ENCODE measurements at regions not wholly inside any gene's neighbourhood (a gene's known extent, or its start where the extent isn't known, plus 50 kb on each side); places are given as distances from the start of the nearest gene placed in this dataset.
"Not testable (repeated sequence)": the region's sequence is repeated elsewhere in the genome, so short reads cannot be mapped to it uniquely, and the experiment has no call there.

DNA sequence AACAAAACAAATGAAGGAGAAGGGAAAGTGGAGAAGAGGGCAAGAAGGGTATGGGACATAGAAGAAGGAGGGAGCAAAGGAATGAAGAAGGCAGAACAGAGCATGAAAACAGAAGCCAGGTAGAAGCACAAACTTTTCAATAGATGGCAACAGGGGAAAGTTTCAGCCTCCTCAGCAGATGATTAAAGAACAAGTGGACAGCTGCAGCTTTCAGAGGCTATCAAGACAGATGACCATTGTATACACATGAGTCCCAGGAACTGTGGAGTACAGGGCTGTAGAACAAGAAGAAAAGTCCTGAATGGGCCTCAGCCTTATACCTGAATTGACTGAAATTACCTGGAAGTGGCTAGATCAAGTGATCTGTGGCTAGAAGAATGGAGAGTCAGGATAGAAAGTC, 62.0 kb upstream of the FIBIN start:
- H3F3A ChIP-seq (ENCODE audit: insufficient read depth, low read length), result no peaks in the 10 kb centered on the region
- H3K4me3 ChIP-seq (ENCODE audit: low read depth, low read length, poor library complexity, severe bottlenecking), result no peak overlapping the region
- peaks cover 12% of the 10 kb centered on the region; the same call in 1 of the 2 replicates for H3K9me3 ChIP-seq (ENCODE audit: low read length)
- H3K4me2 ChIP-seq (ENCODE audit: low read length), result peak overlapping the region; percentile 3; the same call in 1 of the 2 replicates
- H2AFZ ChIP-seq (ENCODE audit: low read length), result no peak overlapping the region
- H3K9me2 ChIP-seq (ENCODE audit: low read depth, low read length), result no peaks in the 10 kb centered on the region
- H3K4me1 ChIP-seq (ENCODE audit: insufficient read depth, low read length, severe bottlenecking), result peaks cover 53% of the 10 kb centered on the region
- peak overlapping the region; percentile 76 for H3K9ac ChIP-seq (ENCODE audit: low read length)
- no peaks in the 10 kb centered on the region for H3K27me3 ChIP-seq (ENCODE audit: insufficient read depth, low read length)
- peak overlapping the region; percentile 94 for H3K27ac ChIP-seq (ENCODE audit: low read depth, low read length, poor library complexity, severe bottlenecking)
- TF ChIP-seq, protein P1, sequence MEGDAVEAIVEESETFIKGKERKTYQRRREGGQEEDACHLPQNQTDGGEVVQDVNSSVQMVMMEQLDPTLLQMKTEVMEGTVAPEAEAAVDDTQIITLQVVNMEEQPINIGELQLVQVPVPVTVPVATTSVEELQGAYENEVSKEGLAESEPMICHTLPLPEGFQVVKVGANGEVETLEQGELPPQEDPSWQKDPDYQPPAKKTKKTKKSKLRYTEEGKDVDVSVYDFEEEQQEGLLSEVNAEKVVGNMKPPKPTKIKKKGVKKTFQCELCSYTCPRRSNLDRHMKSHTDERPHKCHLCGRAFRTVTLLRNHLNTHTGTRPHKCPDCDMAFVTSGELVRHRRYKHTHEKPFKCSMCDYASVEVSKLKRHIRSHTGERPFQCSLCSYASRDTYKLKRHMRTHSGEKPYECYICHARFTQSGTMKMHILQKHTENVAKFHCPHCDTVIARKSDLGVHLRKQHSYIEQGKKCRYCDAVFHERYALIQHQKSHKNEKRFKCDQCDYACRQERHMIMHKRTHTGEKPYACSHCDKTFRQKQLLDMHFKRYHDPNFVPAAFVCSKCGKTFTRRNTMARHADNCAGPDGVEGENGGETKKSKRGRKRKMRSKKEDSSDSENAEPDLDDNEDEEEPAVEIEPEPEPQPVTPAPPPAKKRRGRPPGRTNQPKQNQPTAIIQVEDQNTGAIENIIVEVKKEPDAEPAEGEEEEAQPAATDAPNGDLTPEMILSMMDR (IDR thresholded peaks at IDR 0.05; ENCODE audit: low read length), result no peak
- no peak for TF ChIP-seq EZH2 (IDR thresholded peaks at IDR 0.05; ENCODE audit: borderline replicate concordance, low read length)
- H3K36me3 ChIP-seq (ENCODE audit: insufficient read depth, low read length), result no peaks in the 10 kb centered on the region; the same call in 1 of the 2 replicates
- H3K79me2 ChIP-seq (ENCODE audit: insufficient read depth, low read length), result no peaks in the 10 kb centered on the region
- H4K20me1 ChIP-seq (ENCODE audit: insufficient read depth, low read length), result no peaks in the 10 kb centered on the region

DNA sequence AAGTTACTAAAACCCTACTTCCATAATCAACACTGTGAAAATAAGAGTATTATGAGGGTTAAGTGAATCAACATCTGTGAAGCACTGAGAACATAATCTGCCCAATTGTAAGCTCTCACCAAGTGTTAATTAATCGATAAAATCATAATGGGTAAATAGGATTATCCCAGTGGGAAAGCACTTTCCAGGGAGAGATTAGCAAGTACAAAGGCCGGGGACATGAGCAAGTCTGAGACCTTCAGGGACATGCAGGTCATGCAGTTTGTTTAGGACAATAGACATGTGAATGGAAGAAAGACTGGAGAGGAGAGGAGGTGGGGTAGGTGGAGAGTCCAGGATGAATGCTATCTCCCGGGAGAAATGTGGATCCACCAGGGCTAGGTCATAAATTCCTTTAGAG, 57.8 kb upstream of the FIBIN start:
- Histone ChIP-seq H3K4me2 (ENCODE audit: low read length) (no peak overlapping the region), H2AFZ (ENCODE audit: low read length) (no peak overlapping the region), H3K9me2 (ENCODE audit: low read depth, low read length) (no peaks in the 10 kb centered on the region), H3K4me3 (ENCODE audit: low read depth, low read length, poor library complexity, severe bottlenecking) (no peak overlapping the region), H3K9ac (ENCODE audit: low read length) (no peak overlapping the region), H3K4me1 (ENCODE audit: insufficient read depth, low read length, severe bottlenecking) (peaks cover 20% of the 10 kb centered on the region), H3K36me3 (ENCODE audit: insufficient read depth, low read length) (no peaks in the 10 kb centered on the region), H4K20me1 (ENCODE audit: insufficient read depth, low read length) (no peaks in the 10 kb centered on the region), H3K79me2 (ENCODE audit: insufficient read depth, low read length) (no peaks in the 10 kb centered on the region), H3F3A (ENCODE audit: insufficient read depth, low read length) (no peaks in the 10 kb centered on the region), H3K27ac (ENCODE audit: low read depth, low read length, poor library complexity, severe bottlenecking) (no peak overlapping the region), H3K27me3 (ENCODE audit: insufficient read depth, low read length) (no peaks in the 10 kb centered on the region), H3K9me3 (ENCODE audit: low read length) (peaks cover 11% of the 10 kb centered on the region; the same call in 1 of the 2 replicates)
- TF ChIP-seq, protein P1 (IDR thresholded peaks at IDR 0.05; ENCODE audit: low read length), result no peak
- TF ChIP-seq EZH2 (IDR thresholded peaks at IDR 0.05; ENCODE audit: borderline replicate concordance, low read length), result no peak

DNA sequence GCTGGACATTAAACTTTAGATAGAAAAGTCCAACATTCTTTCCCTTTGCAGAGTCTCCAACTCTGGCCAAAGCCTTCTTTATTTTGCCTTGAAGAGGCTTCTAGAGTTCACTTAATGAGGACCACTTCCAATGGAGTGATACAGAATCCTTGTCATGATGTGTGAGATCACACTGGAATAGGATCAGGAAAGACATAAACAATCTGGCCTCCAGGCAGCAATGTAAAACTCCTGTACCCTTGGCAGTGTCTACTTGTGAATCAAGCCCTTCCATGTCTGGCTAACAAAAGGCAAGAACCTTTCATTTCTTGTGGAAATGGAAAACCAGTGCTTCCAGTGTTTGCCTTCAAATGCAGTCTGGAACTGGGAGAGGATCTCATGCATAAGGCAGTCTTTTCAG, 56.5 kb upstream of the FIBIN start:
- H3K79me2 ChIP-seq (ENCODE audit: insufficient read depth, low read length), result no peaks in the 10 kb centered on the region
- peaks cover 9% of the 10 kb centered on the region for H3K4me1 ChIP-seq (ENCODE audit: insufficient read depth, low read length, severe bottlenecking)
- no peaks in the 10 kb centered on the region for H4K20me1 ChIP-seq (ENCODE audit: insufficient read depth, low read length)
- H2AFZ ChIP-seq (ENCODE audit: low read length), result no peak overlapping the region
- H3K9me3 ChIP-seq (ENCODE audit: low read length), result peaks cover 11% of the 10 kb centered on the region; the same call in 1 of the 2 replicates
- H3K9me2 ChIP-seq (ENCODE audit: low read depth, low read length), result no peaks in the 10 kb centered on the region
- H3K27me3 ChIP-seq (ENCODE audit: insufficient read depth, low read length), result no peaks in the 10 kb centered on the region
- no peak overlapping the region for H3K4me2 ChIP-seq (ENCODE audit: low read length)
- no peaks in the 10 kb centered on the region for H3K36me3 ChIP-seq (ENCODE audit: insufficient read depth, low read length)
- H3K27ac ChIP-seq (ENCODE audit: low read depth, low read length, poor library complexity, severe bottlenecking), result no peak overlapping the region
- TF ChIP-seq, protein P1 (IDR thresholded peaks at IDR 0.05; ENCODE audit: low read length), result no peak
- TF ChIP-seq EZH2 (IDR thresholded peaks at IDR 0.05; ENCODE audit: borderline replicate concordance, low read length), result no peak
- H3F3A ChIP-seq (ENCODE audit: insufficient read depth, low read length), result no peaks in the 10 kb centered on the region
- no peak overlapping the region for H3K4me3 ChIP-seq (ENCODE audit: low read depth, low read length, poor library complexity, severe bottlenecking)
- H3K9ac ChIP-seq (ENCODE audit: low read length), result no peak overlapping the region

DNA sequence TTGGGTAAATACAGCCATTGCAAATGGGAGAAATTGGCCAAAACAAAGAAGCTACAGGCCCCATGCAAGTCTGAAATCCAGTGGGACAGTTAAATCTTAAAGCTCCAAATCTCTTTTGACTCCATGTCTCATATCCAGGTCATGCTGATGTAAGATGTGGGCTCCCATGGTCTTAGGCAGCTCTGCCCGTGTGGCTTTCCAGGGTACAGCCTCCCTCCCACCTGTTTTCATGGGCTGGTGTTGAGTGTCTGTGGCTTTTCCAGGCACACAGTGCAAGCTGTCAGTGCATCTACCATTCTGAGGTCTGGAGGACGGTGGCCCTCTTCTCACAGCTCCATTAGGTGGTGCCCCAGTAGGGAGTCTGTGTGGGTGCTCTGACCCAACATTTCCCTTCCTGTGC, 53.4 kb upstream of the FIBIN start:
- H3K36me3 ChIP-seq (ENCODE audit: insufficient read depth, low read length); H3K9me3 ChIP-seq (ENCODE audit: low read length); H3F3A ChIP-seq (ENCODE audit: insufficient read depth, low read length); H3K79me2 ChIP-seq (ENCODE audit: insufficient read depth, low read length); H3K9ac ChIP-seq (ENCODE audit: low read length); H3K4me2 ChIP-seq (ENCODE audit: low read length); H2AFZ ChIP-seq (ENCODE audit: low read length); H3K9me2 ChIP-seq (ENCODE audit: low read depth, low read length); H4K20me1 ChIP-seq (ENCODE audit: insufficient read depth, low read length); H3K27me3 ChIP-seq (ENCODE audit: insufficient read depth, low read length); H3K4me3 ChIP-seq (ENCODE audit: low read depth, low read length, poor library complexity, severe bottlenecking): not testable (repeated sequence)
- peaks cover 22% of the 10 kb centered on the region for H3K4me1 ChIP-seq (ENCODE audit: insufficient read depth, low read length, severe bottlenecking)
- peak overlapping the region; percentile 44 for H3K27ac ChIP-seq (ENCODE audit: low read depth, low read length, poor library complexity, severe bottlenecking)
